PC-9 (cell line): ENCODE measurements at regions not wholly inside any gene's neighbourhood (a gene's known extent, or its start where the extent isn't known, plus 50 kb on each side); places are given as distances from the start of the nearest gene placed in this dataset.

Experiments used
- BruUV-seq: library from RNA; stranded (reverse); fragments of 400-500 nt; replicated peaks from 2 replicates; lab custom pipeline; 2021; lab: Mats Ljungman, UMichigan
- CTCF ChIA-PET: fragments of 300-600 bp; sonication (Branson Sonifier 250); formaldehyde crosslinking; loops from one replicate; lab custom pipeline; 2022; ENCODE audit warnings: antibody characterized with exemption; lab: Charles Lee
- POLR2A ChIA-PET: fragments of 300-600 bp; sonication (Branson Sonifier 250); formaldehyde crosslinking; loops from one replicate; lab custom pipeline; 2022; ENCODE audit warnings: antibody characterized with exemption; ENCODE audit not compliant: unreplicated experiment; lab: Charles Lee
- DNase-seq, 2 experiments: peaks; one replicate each; pipeline versions ENCODE4 v3.0.0 to v3.0.0-alpha.2; 2015 to 2022; ENCODE audit warnings: mixed read lengths in 1 of 2
- H2AFZ ChIP-seq: fragments of 200-600 bp; sonication (generic); 2 replicates; pipeline ENCODE4 v1.8.1; 2017; ENCODE audit warnings: antibody characterized with exemption
- H3F3A ChIP-seq: fragments of 200-600 bp; sonication (generic); 2 replicates; pipeline ENCODE4 v1.8.1; 2017; ENCODE audit warnings: antibody characterized with exemption, mild to moderate bottlenecking, low read depth; ENCODE audit not compliant: insufficient read depth
- H3K27ac ChIP-seq: fragments of 200-600 bp; sonication (generic); 2 replicates; pipeline ENCODE4 v1.6.1; 2016; ENCODE audit warnings: mixed run types
- H3K27me3 ChIP-seq: fragments of 200-600 bp; sonication (generic); 2 replicates; pipeline ENCODE4 v1.6.1; 2016; ENCODE audit warnings: low read depth, mixed run types; ENCODE audit not compliant: insufficient read depth
- H3K36me3 ChIP-seq: fragments of 200-600 bp; sonication (generic); 2 replicates; pipeline ENCODE4 v1.6.1; 2016; ENCODE audit warnings: low read depth, mixed run types
- H3K4me1 ChIP-seq: fragments of 200-600 bp; sonication (generic); replicated peaks from 2 replicates; pipeline ENCODE4 v1.6.1; 2016; ENCODE audit warnings: mixed run types; ENCODE audit not compliant: insufficient read depth
- H3K4me2 ChIP-seq: fragments of 200-600 bp; sonication (generic); 2 replicates; pipeline ENCODE4 v1.6.1; 2017; ENCODE audit warnings: mixed run types
- H3K4me3 ChIP-seq: fragments of 200-600 bp; sonication (generic); 2 replicates; pipeline ENCODE4 v1.6.1; 2016; ENCODE audit warnings: mixed run types
- H3K79me2 ChIP-seq: fragments of 200-600 bp; sonication (generic); 2 replicates; pipeline ENCODE4 v1.6.1; 2017; ENCODE audit warnings: low read depth, mixed run types
- H3K9me2 ChIP-seq: fragments of 200-600 bp; sonication (generic); 2 replicates; pipeline ENCODE4 v1.8.1; 2017; ENCODE audit warnings: mild to moderate bottlenecking; ENCODE audit not compliant: insufficient read depth
- H3K9me3 ChIP-seq: fragments of 200-600 bp; sonication (generic); 2 replicates; pipeline ENCODE4 v1.8.1; 2016; ENCODE audit warnings: low read depth; ENCODE audit not compliant: insufficient read depth
- H4K20me1 ChIP-seq: fragments of 200-600 bp; sonication (generic); 2 replicates; pipeline ENCODE4 v1.8.1; 2017; ENCODE audit not compliant: insufficient read depth
- CTCF ChIP-seq: fragments of 200-600 bp; sonication (generic); conservative IDR thresholded peaks from 2 replicates; pipeline ENCODE4 v1.6.1; 2017; ENCODE audit warnings: mixed run types, antibody characterized with exemption, mild to moderate bottlenecking, moderate library complexity
- EZH2 ChIP-seq: fragments of 200-600 bp; sonication (generic); IDR thresholded peaks from 2 replicates; pipeline ENCODE4 v1.8.0; 2017; ENCODE audit warnings: antibody characterized with exemption, low read depth
- intact Hi-C: fragments of 100-400 bp; cut with micrococcal nuclease; formaldehyde crosslinking; loops from one replicate; pipeline ENCODE4 v1.10.0; 2022; ENCODE audit not compliant: unreplicated experiment

- Histone ChIP-seq H3K9me2 (no peaks in the 10 kb centered on the region), H3F3A (peaks cover 35% of the 10 kb centered on the region), H3K27me3 (no peaks in the 10 kb centered on the region), H3K36me3 (no peaks in the 10 kb centered on the region), H4K20me1 (no peaks in the 10 kb centered on the region), H3K4me2 (peak overlapping the region; percentile 45), H3K4me3 (no peak overlapping the region), H3K9me3 (no peaks in the 10 kb centered on the region), H3K4me1 (peaks cover 64% of the 10 kb centered on the region), H2AFZ (no peak overlapping the region), H3K27ac (no peak overlapping the region), H3K79me2 (no peaks in the 10 kb centered on the region)
- TF ChIP-seq EZH2: no peak
- TF ChIP-seq CTCF: no peak
- intact Hi-C loops: loop anchor here (5.0 to 10.0 kb wide), 4 partner anchors 55 to 165 kb away; no protein-coding TSS in a partner anchor
- BruUV-seq: no TSS peak
- POLR2A ChIA-PET: no interaction called here
- no peak for DNase-seq
- CTCF ChIA-PET: interaction anchor here (0.6 kb wide), 1 partner anchor 224 kb away, joined by 4 read pairs; no protein-coding TSS in a partner anchor
Measured at GRCh38 chr15:70322051-70322668, 224.4 kb upstream of the TLE3 start.

GRCh38 chr15:70321172-70321819 is 223.6 kb upstream of the TLE3 start:
- TF ChIP-seq EZH2: no peak
- no peak for TF ChIP-seq CTCF
- no peak overlapping the region for H3K4me2 ChIP-seq
- peaks cover 64% of the 10 kb centered on the region for H3K4me1 ChIP-seq
- CTCF ChIA-PET: interaction anchor here (0.6 kb wide), 1 partner anchor 839 kb away, joined by 3 read pairs; no protein-coding TSS in a partner anchor
- H3K9me2 ChIP-seq: no peaks in the 10 kb centered on the region
- H3K36me3 ChIP-seq: no peaks in the 10 kb centered on the region
- POLR2A ChIA-PET: no interaction called here
- peaks cover 35% of the 10 kb centered on the region for H3F3A ChIP-seq
- no peaks in the 10 kb centered on the region for H3K27me3 ChIP-seq
- no peaks in the 10 kb centered on the region for H3K9me3 ChIP-seq
- intact Hi-C loops: loop anchor here (5.0 to 10.0 kb wide), 4 partner anchors 56 to 166 kb away; no protein-coding TSS in a partner anchor
- no peak overlapping the region for H2AFZ ChIP-seq
- H3K4me3 ChIP-seq: no peak overlapping the region
- no TSS peak for BruUV-seq
- H4K20me1 ChIP-seq: no peaks in the 10 kb centered on the region
- no peak for DNase-seq
- no peak overlapping the region for H3K27ac ChIP-seq
- H3K79me2 ChIP-seq: no peaks in the 10 kb centered on the region

GRCh38 chr15:70320482-70320881 is 222.8 kb upstream of the TLE3 start:
- POLR2A ChIA-PET: no interaction called here
- DNase-seq: no peak
- H3K9me2 ChIP-seq: no peaks in the 10 kb centered on the region
- H3K27ac ChIP-seq: no peak overlapping the region
- H3F3A ChIP-seq: peaks cover 35% of the 10 kb centered on the region
- no peaks in the 10 kb centered on the region for H3K9me3 ChIP-seq
- H3K4me2 ChIP-seq: no peak overlapping the region
- H3K27me3 ChIP-seq: no peaks in the 10 kb centered on the region
- H3K4me1 ChIP-seq: peaks cover 64% of the 10 kb centered on the region
- no peak overlapping the region for H3K4me3 ChIP-seq
- CTCF ChIA-PET: interaction anchor here (0.6 kb wide), 1 partner anchor 838 kb away, joined by 3 read pairs; no protein-coding TSS in a partner anchor
- TF ChIP-seq EZH2 (no peak), CTCF (no peak)
- H3K36me3 ChIP-seq: no peaks in the 10 kb centered on the region
- H4K20me1 ChIP-seq: no peaks in the 10 kb centered on the region
- H2AFZ ChIP-seq: no peak overlapping the region
- no TSS peak for BruUV-seq
- no peaks in the 10 kb centered on the region for H3K79me2 ChIP-seq
- intact Hi-C loops: loop anchor here (5.0 to 10.0 kb wide), 4 partner anchors 57 to 167 kb away; no protein-coding TSS in a partner anchor
